Neural cell (in vitro differentiated cells): ENCODE measurements at regions not wholly inside any gene's neighbourhood (a gene's known extent, or its start where the extent isn't known, plus 50 kb on each side); places are given as distances from the start of the nearest gene placed in this dataset.

Experiments used
- EP300 ChIP-seq: fragments of 450-650 bp; conservative IDR thresholded peaks from 2 replicates; pipeline ENCODE4 v1.6.1; 2014; ENCODE audit warnings: antibody characterized with exemption, mild to moderate bottlenecking, moderate library complexity; ENCODE audit not compliant: poor library complexity, severe bottlenecking
- EZH2 ChIP-seq: fragments of 200-600, 300-800 bp; shearing (Covaris generic), sonication (generic); IDR thresholded peaks from 2 replicates; pipeline ENCODE4 v1.6.1; 2014; ENCODE audit warnings: antibody characterized with exemption, low read length, borderline replicate concordance, mild to moderate bottlenecking; ENCODE audit not compliant: insufficient read depth, poor library complexity, severe bottlenecking
- MXI1 ChIP-seq: fragments of 450-650 bp; conservative IDR thresholded peaks from 2 replicates; pipeline ENCODE4 v1.6.1; 2014; ENCODE audit warnings: antibody characterized with exemption, mild to moderate bottlenecking; ENCODE audit not compliant: poor library complexity, severe bottlenecking
- POLR2AphosphoS5 ChIP-seq: IDR thresholded peaks from 2 replicates; pipeline ENCODE4 v1.6.1; 2012
- RAD21 ChIP-seq: fragments of 450-650 bp; conservative IDR thresholded peaks from 2 replicates; pipeline ENCODE4 v1.6.1; 2014; ENCODE audit warnings: antibody characterized with exemption, mild to moderate bottlenecking, moderate library complexity
- SMC3 ChIP-seq: fragments of 450-650 bp; conservative IDR thresholded peaks from 2 replicates; pipeline ENCODE4 v1.6.1; 2014; ENCODE audit warnings: antibody characterized with exemption, mild to moderate bottlenecking, moderate library complexity; ENCODE audit not compliant: poor library complexity
- TAF1 ChIP-seq: IDR thresholded peaks from 2 replicates; pipeline ENCODE4 v1.6.1; 2012; ENCODE audit warnings: low read depth
- TF ChIP-seq, protein P1 (sequence below): fragments of 450-650 bp; IDR thresholded peaks from 2 replicates; pipeline ENCODE4 v1.5.1; 2014; ENCODE audit warnings: antibody characterized with exemption, mild to moderate bottlenecking, moderate library complexity; ENCODE audit not compliant: poor library complexity, severe bottlenecking
- TF ChIP-seq, protein P2 (sequence below): IDR thresholded peaks from 2 replicates; pipeline ENCODE4 v1.6.1; 2012; ENCODE audit warnings: borderline replicate concordance

DNA sequence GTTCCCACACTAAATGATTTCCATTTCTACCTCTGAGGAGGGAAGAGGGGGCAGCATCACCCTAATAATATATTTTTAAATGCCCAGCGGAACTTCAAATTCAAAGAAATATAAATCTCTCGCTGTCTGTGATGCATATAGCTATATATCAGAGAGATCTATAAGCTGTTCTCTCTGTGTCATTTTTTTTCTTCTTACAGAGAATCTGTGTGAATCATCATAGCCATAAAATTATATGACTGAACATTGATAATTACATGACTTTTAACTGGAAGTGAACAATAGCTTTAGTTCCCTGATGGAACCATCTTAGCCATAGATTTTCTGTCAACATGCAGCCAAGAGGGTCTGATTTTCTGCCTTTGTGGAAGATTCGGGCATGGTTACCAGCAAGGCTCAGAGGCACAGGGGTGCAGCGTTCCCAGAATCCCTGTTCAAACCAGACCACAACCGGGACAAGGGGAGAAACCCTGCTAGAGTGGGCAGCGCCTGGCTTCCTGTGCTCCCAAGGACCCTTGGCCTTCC is 93.7 kb upstream of the OSMR start:
- TF ChIP-seq, protein P1, sequence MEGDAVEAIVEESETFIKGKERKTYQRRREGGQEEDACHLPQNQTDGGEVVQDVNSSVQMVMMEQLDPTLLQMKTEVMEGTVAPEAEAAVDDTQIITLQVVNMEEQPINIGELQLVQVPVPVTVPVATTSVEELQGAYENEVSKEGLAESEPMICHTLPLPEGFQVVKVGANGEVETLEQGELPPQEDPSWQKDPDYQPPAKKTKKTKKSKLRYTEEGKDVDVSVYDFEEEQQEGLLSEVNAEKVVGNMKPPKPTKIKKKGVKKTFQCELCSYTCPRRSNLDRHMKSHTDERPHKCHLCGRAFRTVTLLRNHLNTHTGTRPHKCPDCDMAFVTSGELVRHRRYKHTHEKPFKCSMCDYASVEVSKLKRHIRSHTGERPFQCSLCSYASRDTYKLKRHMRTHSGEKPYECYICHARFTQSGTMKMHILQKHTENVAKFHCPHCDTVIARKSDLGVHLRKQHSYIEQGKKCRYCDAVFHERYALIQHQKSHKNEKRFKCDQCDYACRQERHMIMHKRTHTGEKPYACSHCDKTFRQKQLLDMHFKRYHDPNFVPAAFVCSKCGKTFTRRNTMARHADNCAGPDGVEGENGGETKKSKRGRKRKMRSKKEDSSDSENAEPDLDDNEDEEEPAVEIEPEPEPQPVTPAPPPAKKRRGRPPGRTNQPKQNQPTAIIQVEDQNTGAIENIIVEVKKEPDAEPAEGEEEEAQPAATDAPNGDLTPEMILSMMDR = no peak
- no peak for TF ChIP-seq EZH2
- no peak for TF ChIP-seq EP300
- no peak for TF ChIP-seq RAD21
- no peak for TF ChIP-seq POLR2AphosphoS5
- TF ChIP-seq, protein P2, sequence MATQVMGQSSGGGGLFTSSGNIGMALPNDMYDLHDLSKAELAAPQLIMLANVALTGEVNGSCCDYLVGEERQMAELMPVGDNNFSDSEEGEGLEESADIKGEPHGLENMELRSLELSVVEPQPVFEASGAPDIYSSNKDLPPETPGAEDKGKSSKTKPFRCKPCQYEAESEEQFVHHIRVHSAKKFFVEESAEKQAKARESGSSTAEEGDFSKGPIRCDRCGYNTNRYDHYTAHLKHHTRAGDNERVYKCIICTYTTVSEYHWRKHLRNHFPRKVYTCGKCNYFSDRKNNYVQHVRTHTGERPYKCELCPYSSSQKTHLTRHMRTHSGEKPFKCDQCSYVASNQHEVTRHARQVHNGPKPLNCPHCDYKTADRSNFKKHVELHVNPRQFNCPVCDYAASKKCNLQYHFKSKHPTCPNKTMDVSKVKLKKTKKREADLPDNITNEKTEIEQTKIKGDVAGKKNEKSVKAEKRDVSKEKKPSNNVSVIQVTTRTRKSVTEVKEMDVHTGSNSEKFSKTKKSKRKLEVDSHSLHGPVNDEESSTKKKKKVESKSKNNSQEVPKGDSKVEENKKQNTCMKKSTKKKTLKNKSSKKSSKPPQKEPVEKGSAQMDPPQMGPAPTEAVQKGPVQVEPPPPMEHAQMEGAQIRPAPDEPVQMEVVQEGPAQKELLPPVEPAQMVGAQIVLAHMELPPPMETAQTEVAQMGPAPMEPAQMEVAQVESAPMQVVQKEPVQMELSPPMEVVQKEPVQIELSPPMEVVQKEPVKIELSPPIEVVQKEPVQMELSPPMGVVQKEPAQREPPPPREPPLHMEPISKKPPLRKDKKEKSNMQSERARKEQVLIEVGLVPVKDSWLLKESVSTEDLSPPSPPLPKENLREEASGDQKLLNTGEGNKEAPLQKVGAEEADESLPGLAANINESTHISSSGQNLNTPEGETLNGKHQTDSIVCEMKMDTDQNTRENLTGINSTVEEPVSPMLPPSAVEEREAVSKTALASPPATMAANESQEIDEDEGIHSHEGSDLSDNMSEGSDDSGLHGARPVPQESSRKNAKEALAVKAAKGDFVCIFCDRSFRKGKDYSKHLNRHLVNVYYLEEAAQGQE = no peak
- TF ChIP-seq TAF1 = no peak
- no peak for TF ChIP-seq MXI1
- no peak for TF ChIP-seq SMC3
